Sigmoid colon (tissue), 6 donors: ENCODE measurements at regions not wholly inside any gene's neighbourhood (a gene's known extent, or its start where the extent isn't known, plus 50 kb on each side); places are given as distances from the start of the nearest gene placed in this dataset.

Experiments used
- DNase-seq: peaks from one replicate; pipeline ENCODE4 v3.0.0-alpha.2; 2019
- H3K27ac ChIP-seq, 4 donors: fragments of 200-600 bp; sonication (generic); one replicate each; pipeline ENCODE4 v1.5.1; 2016 to 2019; ENCODE audit warnings: mild to moderate bottlenecking in 1 of 4
- H3K27me3 ChIP-seq, 3 donors: fragments of 200-600 bp; sonication (generic); one replicate each; pipeline ENCODE4 v1.5.1; 2019; ENCODE audit warnings: mild to moderate bottlenecking in 1 of 3
- H3K36me3 ChIP-seq, 4 donors: fragments of 200-600 bp; sonication (generic); one replicate each; pipeline ENCODE4 v1.5.1; 2016 to 2019
- H3K4me1 ChIP-seq, 4 donors: fragments of 200-600 bp; sonication (generic); one replicate each; pipeline ENCODE4 v1.5.1; 2017 to 2019
- H3K4me3 ChIP-seq, 4 donors: fragments of 200-600 bp; sonication (generic); one replicate each; pipeline ENCODE4 v1.5.1; 2017 to 2019; ENCODE audit warnings: mild to moderate bottlenecking in 2 of 4, moderate library complexity in 1 of 4
- H3K9me3 ChIP-seq, 4 donors: fragments of 200-600 bp in 3 of 4; sonication (generic) in 3 of 4; one replicate each; pipeline versions ENCODE4 v1.5.1 to v1.6.1; 2013 to 2019
- EP300 ChIP-seq, 4 donors: sonication (generic); formaldehyde crosslinking; IDR thresholded peaks; one replicate each; pipeline ENCODE4 v1.6.1; 2017; ENCODE audit warnings: antibody characterized with exemption in 4 of 4
- POLR2A ChIP-seq, 2 donors: fragments of 450-650 bp; IDR thresholded peaks; one replicate each; pipeline ENCODE4 v1.6.1; 2016; ENCODE audit warnings: antibody characterized with exemption in 2 of 2, mild to moderate bottlenecking in 2 of 2, moderate library complexity in 2 of 2
- POLR2AphosphoS5 ChIP-seq, 4 donors: sonication (generic); formaldehyde crosslinking; IDR thresholded peaks; one replicate each; pipeline ENCODE4 v1.6.1; 2017; ENCODE audit warnings: antibody characterized with exemption in 4 of 4
- WGBS, 2 donors: extraction: QIAGEN DNeasy Blood & Tissue Kit; methylation state at CpG; one replicate each; pipeline ENCODE4 v1.1.7; 2013; 5-methylcytosine and 5-hydroxymethylcytosine counted together
- intact Hi-C: fragments of 100-400 bp; cut with DNase I; formaldehyde crosslinking; loops from one replicate; pipeline ENCODE4 v1.15.1; 2023
- TF ChIP-seq, protein P1 (sequence below), 4 experiments: fragments of 450-650 bp in 3 of 4; fragments of 200-600 bp in 1 of 4; IDR thresholded peaks; one replicate each; pipeline ENCODE4 v1.5.1; 2016 to 2019; ENCODE audit warnings: antibody characterized with exemption in 4 of 4, mild to moderate bottlenecking in 3 of 4, moderate library complexity in 2 of 4
- donor health status: healthy with polysubstance abuse.
- donor health status: healthy.

DNA sequence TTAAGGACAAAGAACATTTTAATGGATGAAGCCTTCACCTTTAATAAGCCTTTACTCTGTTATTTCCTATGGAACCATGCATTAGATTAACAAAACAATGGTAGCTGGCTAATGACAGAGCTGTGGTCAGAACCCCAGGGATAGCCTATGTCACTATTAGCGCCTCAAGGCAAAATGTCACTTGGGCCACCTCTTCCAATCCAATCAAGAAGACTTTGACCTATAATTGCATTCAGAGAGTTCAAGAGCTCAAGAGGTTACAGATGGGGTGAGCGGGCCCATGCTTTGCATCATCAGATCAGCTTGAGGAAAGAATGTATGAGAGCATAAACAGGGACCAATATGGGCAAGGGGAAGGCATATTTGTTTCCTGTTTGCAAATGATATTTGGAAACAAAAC, 425.1 kb downstream of the ARHGEF28 start:
- intact Hi-C loops: no loop called here
- no peak overlapping the region for H3K4me3 ChIP-seq
- no peak overlapping the region for H3K27ac ChIP-seq
- WGBS, 2 donors: 96% methylated on average over 2 of the region's 2 CpGs
- no peaks in the 10 kb centered on the region for H3K27me3 ChIP-seq
- no peaks in the 10 kb centered on the region for H3K4me1 ChIP-seq
- H3K9me3 ChIP-seq: no peaks in the 10 kb centered on the region
- H3K36me3 ChIP-seq: no peaks in the 10 kb centered on the region
- TF ChIP-seq POLR2AphosphoS5 (IDR thresholded peaks at IDR 0.05): no peak
- TF ChIP-seq, protein P1, sequence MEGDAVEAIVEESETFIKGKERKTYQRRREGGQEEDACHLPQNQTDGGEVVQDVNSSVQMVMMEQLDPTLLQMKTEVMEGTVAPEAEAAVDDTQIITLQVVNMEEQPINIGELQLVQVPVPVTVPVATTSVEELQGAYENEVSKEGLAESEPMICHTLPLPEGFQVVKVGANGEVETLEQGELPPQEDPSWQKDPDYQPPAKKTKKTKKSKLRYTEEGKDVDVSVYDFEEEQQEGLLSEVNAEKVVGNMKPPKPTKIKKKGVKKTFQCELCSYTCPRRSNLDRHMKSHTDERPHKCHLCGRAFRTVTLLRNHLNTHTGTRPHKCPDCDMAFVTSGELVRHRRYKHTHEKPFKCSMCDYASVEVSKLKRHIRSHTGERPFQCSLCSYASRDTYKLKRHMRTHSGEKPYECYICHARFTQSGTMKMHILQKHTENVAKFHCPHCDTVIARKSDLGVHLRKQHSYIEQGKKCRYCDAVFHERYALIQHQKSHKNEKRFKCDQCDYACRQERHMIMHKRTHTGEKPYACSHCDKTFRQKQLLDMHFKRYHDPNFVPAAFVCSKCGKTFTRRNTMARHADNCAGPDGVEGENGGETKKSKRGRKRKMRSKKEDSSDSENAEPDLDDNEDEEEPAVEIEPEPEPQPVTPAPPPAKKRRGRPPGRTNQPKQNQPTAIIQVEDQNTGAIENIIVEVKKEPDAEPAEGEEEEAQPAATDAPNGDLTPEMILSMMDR (IDR thresholded peaks at IDR 0.05): no peak
- no peak for TF ChIP-seq POLR2A (IDR thresholded peaks at IDR 0.05)
- no peak for TF ChIP-seq EP300 (IDR thresholded peaks at IDR 0.05)
- no peak for DNase-seq

DNA sequence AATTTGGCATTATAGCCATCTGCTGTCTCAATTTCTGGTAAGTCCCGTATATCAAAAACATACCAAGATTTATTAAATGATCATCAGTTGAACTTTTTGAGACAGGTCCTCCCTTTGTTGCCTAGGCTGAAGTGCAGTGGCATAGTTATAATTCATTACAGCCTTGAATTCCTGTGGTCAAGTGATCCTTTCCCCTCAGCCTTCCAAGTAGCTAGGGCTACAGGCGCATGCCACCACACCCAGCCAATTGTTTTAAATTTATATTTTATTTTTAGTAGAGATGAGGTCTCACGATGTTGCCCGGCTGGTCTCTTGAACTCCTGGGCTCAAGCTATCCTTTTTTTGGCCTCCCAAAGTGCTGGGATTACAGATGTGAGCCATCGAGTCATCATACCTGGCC, 418.9 kb downstream of the ARHGEF28 start:
- Histone ChIP-seq H3K27ac (no peak overlapping the region), H3K36me3 (no peaks in the 10 kb centered on the region), H3K4me3 (no peak overlapping the region), H3K9me3 (no peaks in the 10 kb centered on the region), H3K4me1 (peaks cover 0 to 7% (median 5%) of the 10 kb centered on the region in 4 donors), H3K27me3 (no peaks in the 10 kb centered on the region)
- 86 to 93% methylated on average over 5 of the region's 5 CpGs for WGBS, 2 donors
- intact Hi-C loops: no loop called here
- TF ChIP-seq EP300 (IDR thresholded peaks at IDR 0.05) (no peak), POLR2A (IDR thresholded peaks at IDR 0.05) (no peak), POLR2AphosphoS5 (IDR thresholded peaks at IDR 0.05) (no peak)
- TF ChIP-seq, protein P1 (IDR thresholded peaks at IDR 0.05): no peak
- no peak for DNase-seq

DNA sequence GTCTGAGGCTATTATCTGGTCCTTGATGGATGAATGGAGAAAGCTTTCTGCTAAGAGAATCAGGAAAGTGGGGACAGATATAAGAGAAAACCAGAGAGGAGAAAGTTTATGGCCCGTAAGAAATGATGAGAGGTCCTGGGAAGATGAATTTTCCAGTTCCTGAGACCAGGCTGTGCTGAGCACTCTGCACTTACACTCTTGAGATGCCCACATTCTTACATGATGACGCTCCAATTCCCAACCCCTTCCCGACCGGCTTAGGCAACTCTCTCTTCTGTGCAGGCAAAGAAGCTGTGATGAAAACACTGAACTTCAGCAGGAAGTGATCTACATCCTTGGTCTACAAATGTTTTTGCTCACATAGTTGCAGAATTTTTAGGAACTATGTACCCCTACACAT, 417.0 kb downstream of the ARHGEF28 start:
- no peaks in the 10 kb centered on the region for H3K9me3 ChIP-seq
- intact Hi-C loops: no loop called here
- no peak for DNase-seq
- H3K4me3 ChIP-seq: no peak overlapping the region
- no peaks in the 10 kb centered on the region for H3K36me3 ChIP-seq
- TF ChIP-seq, protein P1 (IDR thresholded peaks at IDR 0.05): no peak
- TF ChIP-seq POLR2A (IDR thresholded peaks at IDR 0.05) (no peak), EP300 (IDR thresholded peaks at IDR 0.05) (no peak)
- no peak overlapping the region for H3K27ac ChIP-seq
- H3K4me1 ChIP-seq: peaks cover 0 to 11% (median 8%) of the 10 kb centered on the region in 4 donors
- 86 to 87% methylated on average over 4 of the region's 4 CpGs for WGBS, 2 donors
- no peaks in the 10 kb centered on the region for H3K27me3 ChIP-seq

DNA sequence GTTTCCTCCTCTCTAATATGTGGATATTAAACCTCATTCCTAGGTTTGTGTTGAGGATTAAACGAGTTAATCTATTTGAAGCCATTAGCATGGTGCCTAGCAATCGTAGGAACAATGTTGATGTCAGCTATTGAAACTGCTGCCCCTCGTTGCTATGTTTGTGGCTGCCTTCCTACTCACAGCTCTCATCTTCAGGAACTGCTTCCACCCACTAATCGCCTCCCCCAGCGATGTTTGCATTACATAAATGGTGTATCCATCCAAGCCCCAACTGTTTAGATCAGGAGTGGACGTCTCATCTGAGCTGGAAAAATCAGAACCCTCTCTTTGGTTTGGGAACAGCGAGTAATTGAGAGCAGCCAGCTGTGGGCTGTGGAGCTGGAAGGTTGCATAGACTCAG, 416.6 kb downstream of the ARHGEF28 start:
- intact Hi-C loops: no loop called here
- 83 to 87% methylated on average over 7 of the region's 7 CpGs for WGBS, 2 donors
- TF ChIP-seq, protein P1 (IDR thresholded peaks at IDR 0.05): no peak
- TF ChIP-seq POLR2AphosphoS5 (IDR thresholded peaks at IDR 0.05): no peak
- TF ChIP-seq POLR2A (IDR thresholded peaks at IDR 0.05): no peak
- no peak for TF ChIP-seq EP300 (IDR thresholded peaks at IDR 0.05)
- Histone ChIP-seq H3K9me3 (no peaks in the 10 kb centered on the region), H3K27ac (no peak overlapping the region), H3K27me3 (no peaks in the 10 kb centered on the region), H3K4me3 (no peak overlapping the region), H3K36me3 (no peaks in the 10 kb centered on the region), H3K4me1 (peaks cover 0 to 11% (median 8%) of the 10 kb centered on the region in 4 donors)
- no peak for DNase-seq

DNA sequence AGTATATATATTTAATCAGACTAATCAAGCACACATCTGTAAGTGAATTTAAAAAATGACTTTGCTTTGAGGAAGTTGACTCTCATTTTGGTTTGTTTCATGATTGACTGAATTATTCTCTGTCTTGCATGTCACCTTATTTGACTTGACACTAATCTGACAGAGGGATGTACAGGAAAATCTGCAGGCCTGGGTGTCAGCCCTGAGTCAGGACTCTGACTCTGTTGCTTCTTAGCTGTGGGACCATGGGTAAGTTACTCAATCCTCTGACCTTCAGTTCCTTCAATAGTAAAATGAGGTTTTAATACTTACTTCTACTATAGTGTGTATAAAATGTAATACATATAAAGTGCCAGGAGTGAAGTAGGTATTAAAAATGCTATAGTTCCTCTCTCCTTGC, 415.9 kb downstream of the ARHGEF28 start:
- H3K4me1 ChIP-seq: peaks cover 0 to 11% (median 8%) of the 10 kb centered on the region in 4 donors
- no peak for DNase-seq
- no peaks in the 10 kb centered on the region for H3K27me3 ChIP-seq
- H3K9me3 ChIP-seq: no peaks in the 10 kb centered on the region
- no peak overlapping the region for H3K4me3 ChIP-seq
- H3K36me3 ChIP-seq: no peaks in the 10 kb centered on the region
- no peak for TF ChIP-seq POLR2A (IDR thresholded peaks at IDR 0.05)
- TF ChIP-seq, protein P1 (IDR thresholded peaks at IDR 0.05): no peak
- TF ChIP-seq EP300 (IDR thresholded peaks at IDR 0.05): no peak
- TF ChIP-seq POLR2AphosphoS5 (IDR thresholded peaks at IDR 0.05): no peak
- intact Hi-C loops: no loop called here
- H3K27ac ChIP-seq: no peak overlapping the region
